Ovary (tissue), 7 donors: ENCODE measurements at regions not wholly inside any gene's neighbourhood (a gene's known extent, or its start where the extent isn't known, plus 50 kb on each side); places are given as distances from the start of the nearest gene placed in this dataset.

Experiments used
- DNase-seq, 5 donors: peaks; one replicate each; pipeline ENCODE4 v3.0.0-alpha.2; 2019 to 2020
- H3K27ac ChIP-seq, 2 donors: fragments of 200-600 bp; one replicate each; pipeline versions ENCODE4 v1.5.1 to v1.8.0; 2019 to 2022
- H3K27me3 ChIP-seq: fragments of 200-600 bp; one replicate; pipeline ENCODE4 v1.8.0; 2022
- H3K36me3 ChIP-seq: fragments of 200-600 bp; sonication (generic); one replicate; pipeline ENCODE4 v1.5.1; 2019
- H3K4me1 ChIP-seq: one replicate; pipeline ENCODE4 v1.8.1; 2013; ENCODE audit warnings: mild to moderate bottlenecking, moderate library complexity; ENCODE audit not compliant: insufficient read depth
- H3K4me3 ChIP-seq: fragments of 200-600 bp; sonication (generic); one replicate; pipeline ENCODE4 v1.5.1; 2017
- H3K9me3 ChIP-seq, 2 donors: fragments of 200-600 bp in 1 of 2; sonication (generic) in 1 of 2; one replicate each; pipeline versions ENCODE4 v1.5.1 to v1.8.1; 2013 to 2019; ENCODE audit warnings: mild to moderate bottlenecking in 1 of 2, moderate library complexity in 1 of 2
- EP300 ChIP-seq: sonication (generic); formaldehyde crosslinking; IDR thresholded peaks from one replicate; pipeline ENCODE4 v1.6.1; 2017; ENCODE audit warnings: antibody characterized with exemption
- POLR2A ChIP-seq: fragments of 450-650 bp; IDR thresholded peaks from one replicate; pipeline ENCODE4 v1.6.1; 2017; ENCODE audit warnings: antibody characterized with exemption, mild to moderate bottlenecking, moderate library complexity
- WGBS, 3 donors: extraction: QIAGEN DNeasy Blood & Tissue Kit in 1 of 3; methylation state at CpG; one replicate each; pipeline versions ENCODE4 v1.1.5 to v1.1.7; 2013 to 2017; 5-methylcytosine and 5-hydroxymethylcytosine counted together
- intact Hi-C, 4 donors: fragments of 100-400 bp; cut with DNase I; formaldehyde crosslinking; loops; one replicate each; pipeline versions ENCODE4 v1.11.0 to v1.15.1; 2022 to 2023
- TF ChIP-seq, protein P1 (sequence below), 3 donors: fragments of 450-650 bp in 2 of 3; fragments of 200-600 bp in 1 of 3; IDR thresholded peaks; one replicate each; pipeline versions ENCODE4 v1.5.1 to v1.8.0; 2016 to 2022; ENCODE audit warnings: antibody characterized with exemption in 3 of 3, mild to moderate bottlenecking in 1 of 3
- donor health status: DM: no; HTN: no; CAD: no; lungs with moderate emphysema.
- donor health status: DM: no; HTN: no; CAD: no.
- donor health status: Bipolar disorder and iron deficiency.
- donor health status: DM: no; HTN: no; CAD: no.
- donor health status: DM: yes; HTN: yes; CAD: no.

GRCh38 chr3:39637807-39638206 is 170.3 kb downstream of the MOBP start:
- no peaks in the 10 kb centered on the region for H3K4me1 ChIP-seq

GRCh38 chr3:39638301-39638700 is 170.8 kb downstream of the MOBP start:
- no peaks in the 10 kb centered on the region for H3K9me3 ChIP-seq
- DNase-seq: no peak
- H3K27ac ChIP-seq: no peak overlapping the region
- H3K36me3 ChIP-seq: no peaks in the 10 kb centered on the region
- TF ChIP-seq, protein P1, sequence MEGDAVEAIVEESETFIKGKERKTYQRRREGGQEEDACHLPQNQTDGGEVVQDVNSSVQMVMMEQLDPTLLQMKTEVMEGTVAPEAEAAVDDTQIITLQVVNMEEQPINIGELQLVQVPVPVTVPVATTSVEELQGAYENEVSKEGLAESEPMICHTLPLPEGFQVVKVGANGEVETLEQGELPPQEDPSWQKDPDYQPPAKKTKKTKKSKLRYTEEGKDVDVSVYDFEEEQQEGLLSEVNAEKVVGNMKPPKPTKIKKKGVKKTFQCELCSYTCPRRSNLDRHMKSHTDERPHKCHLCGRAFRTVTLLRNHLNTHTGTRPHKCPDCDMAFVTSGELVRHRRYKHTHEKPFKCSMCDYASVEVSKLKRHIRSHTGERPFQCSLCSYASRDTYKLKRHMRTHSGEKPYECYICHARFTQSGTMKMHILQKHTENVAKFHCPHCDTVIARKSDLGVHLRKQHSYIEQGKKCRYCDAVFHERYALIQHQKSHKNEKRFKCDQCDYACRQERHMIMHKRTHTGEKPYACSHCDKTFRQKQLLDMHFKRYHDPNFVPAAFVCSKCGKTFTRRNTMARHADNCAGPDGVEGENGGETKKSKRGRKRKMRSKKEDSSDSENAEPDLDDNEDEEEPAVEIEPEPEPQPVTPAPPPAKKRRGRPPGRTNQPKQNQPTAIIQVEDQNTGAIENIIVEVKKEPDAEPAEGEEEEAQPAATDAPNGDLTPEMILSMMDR (IDR thresholded peaks at IDR 0.05): no peak
- TF ChIP-seq EP300 (no peak), POLR2A (no peak)
- intact Hi-C loops: no loop called here
- 55 to 68% (median 59%) methylated on average over 6 of the region's 6 CpGs for WGBS, 3 donors
- no peaks in the 10 kb centered on the region for H3K27me3 ChIP-seq
- no peaks in the 10 kb centered on the region for H3K4me1 ChIP-seq
- no peak overlapping the region for H3K4me3 ChIP-seq

More at GRCh38 chr3:39637807-39638206, 170.3 kb downstream of the MOBP start:
- H3K27me3 ChIP-seq: no peaks in the 10 kb centered on the region
- DNase-seq: no peak
- H3K9me3 ChIP-seq: no peaks in the 10 kb centered on the region
- H3K4me3 ChIP-seq: no peak overlapping the region
- intact Hi-C loops: no loop called here
- TF ChIP-seq EP300 (no peak), POLR2A (no peak)
- TF ChIP-seq, protein P1 (IDR thresholded peaks at IDR 0.05): no peak
- 87 to 90% (median 88%) methylated on average over 1 of the region's 1 CpG for WGBS, 3 donors
- H3K27ac ChIP-seq: no peak overlapping the region
- no peaks in the 10 kb centered on the region for H3K36me3 ChIP-seq

GRCh38 chr3:39639344-39640236 is 169.8 kb upstream of the MYRIP start:
- DNase-seq: no peak
- H3K27me3 ChIP-seq: no peaks in the 10 kb centered on the region
- 57 to 60% (median 59%) methylated on average over 5 of the region's 5 CpGs for WGBS, 3 donors

DNA sequence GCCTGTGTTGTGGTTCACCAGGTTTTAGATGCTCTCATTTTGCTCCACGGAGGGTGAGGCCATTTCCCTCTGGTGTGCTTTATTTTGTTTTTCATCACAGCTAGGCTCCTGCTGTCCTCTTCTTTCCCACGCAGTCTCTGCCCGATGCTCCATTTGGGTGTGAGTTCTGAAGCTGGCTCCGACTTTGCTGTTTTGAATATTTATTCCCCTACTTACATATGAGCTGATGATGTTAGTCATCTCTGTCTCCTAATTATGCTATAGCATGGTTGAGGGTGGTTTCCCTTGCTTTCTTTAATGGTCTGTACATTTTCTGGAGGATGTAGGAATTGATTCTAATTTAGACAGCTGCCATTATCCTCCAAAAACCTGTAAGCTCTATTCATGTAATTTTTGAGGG is 168.1 kb upstream of the MYRIP start:
- TF ChIP-seq, protein P1 (IDR thresholded peaks at IDR 0.05): no peak
- no peak for TF ChIP-seq POLR2A
- TF ChIP-seq EP300: no peak
- H3K4me3 ChIP-seq: no peak overlapping the region
- 86 to 89% (median 87%) methylated on average over 4 of the region's 4 CpGs for WGBS, 3 donors
- no peak for DNase-seq
- intact Hi-C loops: no loop called here
- H3K9me3 ChIP-seq: no peaks in the 10 kb centered on the region
- H3K27ac ChIP-seq: no peak overlapping the region
- H3K4me1 ChIP-seq: no peaks in the 10 kb centered on the region
- H3K36me3 ChIP-seq: no peaks in the 10 kb centered on the region
- no peaks in the 10 kb centered on the region for H3K27me3 ChIP-seq

More at GRCh38 chr3:39639344-39640236, 169.8 kb upstream of the MYRIP start:
- Histone ChIP-seq H3K4me3 (no peak overlapping the region), H3K9me3 (no peaks in the 10 kb centered on the region), H3K27ac (no peak overlapping the region), H3K4me1 (no peaks in the 10 kb centered on the region), H3K36me3 (no peaks in the 10 kb centered on the region)
- intact Hi-C loops: no loop called here
- TF ChIP-seq, protein P1 (IDR thresholded peaks at IDR 0.05): no peak
- no peak for TF ChIP-seq POLR2A
- no peak for TF ChIP-seq EP300
